ENCODE measurements at regions not wholly inside any gene's neighbourhood (a gene's known extent, or its start where the extent isn't known, plus 50 kb on each side); places are given as distances from the start of the nearest gene placed in this dataset.

- H3K36me3 Mint-ChIP-seq = no peaks in the 10 kb centered on the region
- no peaks in the 10 kb centered on the region for H3K9me3 ChIP-seq (replicated peaks in 1 of 2; ENCODE audit: control insufficient read depth in 1 of 2, insufficient read depth in 1 of 2, low read length in 2 of 2)
- H3K27me3 ChIP-seq (ENCODE audit: control insufficient read depth in 2 of 2, insufficient read depth in 2 of 2, low read length in 2 of 2) = no peaks in the 10 kb centered on the region
- H3K27ac ChIP-seq (ENCODE audit: low read depth in 1 of 2, low read length in 2 of 2) = no peak overlapping the region
- no peaks in the 10 kb centered on the region for H3K27me3 Mint-ChIP-seq (ENCODE audit: low read depth in 3 of 3)
- no peak overlapping the region for H3K27ac Mint-ChIP-seq
- H3K79me2 ChIP-seq (ENCODE audit: insufficient read depth, low read length) = no peaks in the 10 kb centered on the region
- intact Hi-C loops (cut with micrococcal nuclease) = no loop called here
- H3K9ac ChIP-seq (ENCODE audit: insufficient read depth, low read length, poor library complexity, severe bottlenecking) = no peak overlapping the region
- H2AFZ ChIP-seq (ENCODE audit: insufficient read depth, low read depth, low read length, poor library complexity, severe bottlenecking) = no peak overlapping the region
- TF ChIP-seq, protein P1, sequence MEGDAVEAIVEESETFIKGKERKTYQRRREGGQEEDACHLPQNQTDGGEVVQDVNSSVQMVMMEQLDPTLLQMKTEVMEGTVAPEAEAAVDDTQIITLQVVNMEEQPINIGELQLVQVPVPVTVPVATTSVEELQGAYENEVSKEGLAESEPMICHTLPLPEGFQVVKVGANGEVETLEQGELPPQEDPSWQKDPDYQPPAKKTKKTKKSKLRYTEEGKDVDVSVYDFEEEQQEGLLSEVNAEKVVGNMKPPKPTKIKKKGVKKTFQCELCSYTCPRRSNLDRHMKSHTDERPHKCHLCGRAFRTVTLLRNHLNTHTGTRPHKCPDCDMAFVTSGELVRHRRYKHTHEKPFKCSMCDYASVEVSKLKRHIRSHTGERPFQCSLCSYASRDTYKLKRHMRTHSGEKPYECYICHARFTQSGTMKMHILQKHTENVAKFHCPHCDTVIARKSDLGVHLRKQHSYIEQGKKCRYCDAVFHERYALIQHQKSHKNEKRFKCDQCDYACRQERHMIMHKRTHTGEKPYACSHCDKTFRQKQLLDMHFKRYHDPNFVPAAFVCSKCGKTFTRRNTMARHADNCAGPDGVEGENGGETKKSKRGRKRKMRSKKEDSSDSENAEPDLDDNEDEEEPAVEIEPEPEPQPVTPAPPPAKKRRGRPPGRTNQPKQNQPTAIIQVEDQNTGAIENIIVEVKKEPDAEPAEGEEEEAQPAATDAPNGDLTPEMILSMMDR (IDR thresholded peaks at IDR 0.05) = no peak
- WGBS (ENCODE audit: insufficient coverage) = no CpG with 5 or more reads among the region's 1 CpG
- H3K4me2 ChIP-seq (replicated peaks; ENCODE audit: extremely low read depth, low read length, poor library complexity, severe bottlenecking) = no peak overlapping the region
- H3K4me3 ChIP-seq (replicated peaks in 1 of 3; ENCODE audit: low read depth in 2 of 3, low read length in 3 of 3) = no peak overlapping the region
- no peak overlapping the region for H3K4me3 Mint-ChIP-seq
- no peak for DNase-seq
- peaks cover 14% of the 10 kb centered on the region for H3K4me1 Mint-ChIP-seq
- H3K9me3 Mint-ChIP-seq = no peaks in the 10 kb centered on the region
- H4K20me1 ChIP-seq (ENCODE audit: insufficient read depth, low read length) = no peaks in the 10 kb centered on the region
- peaks cover 2 to 7% of the 10 kb centered on the region in 2 donors for H3K4me1 ChIP-seq (ENCODE audit: control insufficient read depth in 1 of 2, insufficient read depth in 2 of 2, low read length in 2 of 2)
- no peaks in the 10 kb centered on the region for H3K36me3 ChIP-seq (replicated peaks in 1 of 2; ENCODE audit: control insufficient read depth in 1 of 2, insufficient read depth in 2 of 2, low read length in 2 of 2)
These were observed 240.1 kb upstream of the ZPLD1 start for GRCh38 chr3:102194760-102195159.

- Mint-ChIP-seq H3K27me3 (ENCODE audit: low read depth in 3 of 3) (no peaks in the 10 kb centered on the region), H3K9me3 (no peaks in the 10 kb centered on the region), H3K4me3 (no peak overlapping the region), H3K27ac (no peak overlapping the region), H3K4me1 (peaks cover 10% of the 10 kb centered on the region), H3K36me3 (no peaks in the 10 kb centered on the region)
- DNase-seq = no peak
- H3K27me3 ChIP-seq (ENCODE audit: control insufficient read depth in 2 of 2, insufficient read depth in 2 of 2, low read length in 2 of 2) = no peaks in the 10 kb centered on the region
- no peaks in the 10 kb centered on the region for H3K9me3 ChIP-seq (replicated peaks in 1 of 2; ENCODE audit: control insufficient read depth in 1 of 2, insufficient read depth in 1 of 2, low read length in 2 of 2)
- no peak overlapping the region for H3K27ac ChIP-seq (ENCODE audit: low read depth in 1 of 2, low read length in 2 of 2)
- H2AFZ ChIP-seq (ENCODE audit: insufficient read depth, low read depth, low read length, poor library complexity, severe bottlenecking) = no peak overlapping the region
- H3K4me2 ChIP-seq (replicated peaks; ENCODE audit: extremely low read depth, low read length, poor library complexity, severe bottlenecking) = no peak overlapping the region
- intact Hi-C loops (cut with micrococcal nuclease) = no loop called here
- TF ChIP-seq, protein P1 (IDR thresholded peaks at IDR 0.05) = no peak
- no peaks in the 10 kb centered on the region for H3K36me3 ChIP-seq (replicated peaks in 1 of 2; ENCODE audit: control insufficient read depth in 1 of 2, insufficient read depth in 2 of 2, low read length in 2 of 2)
- 77% methylated on average over 1 of the region's 5 CpGs for WGBS (ENCODE audit: insufficient coverage)
- H3K79me2 ChIP-seq (ENCODE audit: insufficient read depth, low read length) = no peaks in the 10 kb centered on the region
- peaks cover 0 to 5% of the 10 kb centered on the region in 2 donors for H3K4me1 ChIP-seq (ENCODE audit: control insufficient read depth in 1 of 2, insufficient read depth in 2 of 2, low read length in 2 of 2)
- no peak overlapping the region for H3K9ac ChIP-seq (ENCODE audit: insufficient read depth, low read length, poor library complexity, severe bottlenecking)
- H4K20me1 ChIP-seq (ENCODE audit: insufficient read depth, low read length) = no peaks in the 10 kb centered on the region
- H3K4me3 ChIP-seq (replicated peaks in 1 of 3; ENCODE audit: low read depth in 2 of 3, low read length in 3 of 3) = no peak overlapping the region
These were observed 239.4 kb upstream of the ZPLD1 start for GRCh38 chr3:102195198-102195948.
